B cell (primary cell): ENCODE measurements at regions not wholly inside any gene's neighbourhood (a gene's known extent, or its start where the extent isn't known, plus 50 kb on each side); places are given as distances from the start of the nearest gene placed in this dataset.

ENCODE experiments used
- ATAC-seq: fragments of 200-7000 bp; cut with Tn5 transposase; one replicate; pipeline ENCODE4 v1.10.0; 2021; ENCODE audit warnings: low read depth, mild to moderate bottlenecking, moderate number of reproducible peaks, moderate library complexity
- CTCF ChIA-PET: fragments of 350-600 bp; sonication (Branson Sonifier 250); formaldehyde crosslinking; loops from one replicate; lab custom pipeline; 2021; ENCODE audit warnings: antibody characterized with exemption, inconsistent platforms; lab: Charles Lee
- POLR2A ChIA-PET: fragments of 350-600 bp; sonication (Branson Sonifier 250); formaldehyde crosslinking; loops from one replicate; lab custom pipeline; 2021; ENCODE audit warnings: antibody characterized with exemption; lab: Charles Lee
- DNase-seq: peaks from one replicate; pipeline ENCODE4 v3.0.0; 2013
- H2AFZ ChIP-seq: 2 replicates; pipeline ENCODE4 v1.6.1; 2012; ENCODE audit warnings: mild to moderate bottlenecking, low read depth, low read length; ENCODE audit not compliant: insufficient read depth, poor library complexity, severe bottlenecking
- H3K27ac ChIP-seq, 2 donors: 1 replicate in 1 of 2; 2 replicates in 1 of 2; pipeline ENCODE4 v1.5.1; 2012 to 2013; ENCODE audit warnings: low read length in 2 of 2, mild to moderate bottlenecking in 2 of 2, moderate library complexity in 1 of 2
- H3K27me3 ChIP-seq, 4 experiments: fragments of 200-600 bp in 1 of 4; sonication (generic) in 1 of 4; replicated peaks in 1 of 4; 1 replicate in 2 of 4; 2 replicates in 2 of 4; pipeline versions ENCODE4 v1.6.1 to v1.7.0; 2013 to 2016; ENCODE audit warnings: low read length in 3 of 4, mild to moderate bottlenecking in 2 of 4, mixed read lengths in 1 of 4, moderate library complexity in 1 of 4; ENCODE audit not compliant: insufficient read depth in 4 of 4, control insufficient read depth in 3 of 4; ENCODE audit errors: control extremely low read depth in 1 of 4
- H3K36me3 ChIP-seq, 2 experiments: replicated peaks in 1 of 2; 1 replicate in 1 of 2; 2 replicates in 1 of 2; pipeline versions ENCODE4 v1.6.1 to v1.7.1; 2013; ENCODE audit warnings: low read length in 1 of 2; ENCODE audit not compliant: insufficient read depth in 2 of 2, control insufficient read depth in 1 of 2; ENCODE audit errors: control extremely low read depth in 1 of 2, extremely low read depth in 1 of 2
- H3K4me1 ChIP-seq, 2 donors: fragments of 200-600 bp in 1 of 2; sonication (generic) in 1 of 2; 1 replicate in 1 of 2; 2 replicates in 1 of 2; pipeline versions ENCODE4 v1.5.1 to v1.6.1; 2013 to 2017; ENCODE audit warnings: low read length in 2 of 2; ENCODE audit not compliant: control insufficient read depth in 2 of 2, insufficient read depth in 2 of 2
- H3K4me2 ChIP-seq: replicated peaks from 2 replicates; pipeline ENCODE3; 2012; ENCODE audit warnings: mild to moderate bottlenecking, low read depth, low read length; ENCODE audit not compliant: poor library complexity, severe bottlenecking
- H3K4me3 ChIP-seq, 5 experiments: fragments of 200-600 bp in 1 of 5; sonication (generic) in 1 of 5; 1 replicate in 3 of 5; 2 replicates in 2 of 5; pipeline versions ENCODE4 v1.5.1 to v1.7.0; 2011 to 2016; ENCODE audit warnings: low read length in 4 of 5, mild to moderate bottlenecking in 4 of 5, low read depth in 2 of 5, control low read depth in 1 of 5, moderate library complexity in 1 of 5; ENCODE audit not compliant: insufficient read depth in 1 of 5; ENCODE audit errors: control extremely low read depth in 1 of 5, extremely low read depth in 1 of 5
- H3K79me2 ChIP-seq: fragments of 200-600 bp; sonication (generic); one replicate; pipeline ENCODE4 v1.6.0; 2016; ENCODE audit warnings: low read length; ENCODE audit not compliant: control insufficient read depth, insufficient read depth
- H3K9ac ChIP-seq: fragments of 200-600 bp; sonication (generic); 2 replicates; pipeline ENCODE4 v1.6.1; 2017; ENCODE audit warnings: mild to moderate bottlenecking, low read length, moderate library complexity
- H3K9me3 ChIP-seq, 3 donors: one replicate each; pipeline versions ENCODE4 v1.6.1 to v1.7.1; 2013; ENCODE audit warnings: low read length in 2 of 3; ENCODE audit not compliant: control insufficient read depth in 2 of 3, insufficient read depth in 1 of 3; ENCODE audit errors: control extremely low read depth in 1 of 3
- H4K20me1 ChIP-seq: 2 replicates; pipeline ENCODE4 v1.6.0; 2012; ENCODE audit warnings: mild to moderate bottlenecking, low read length; ENCODE audit not compliant: insufficient read depth, control insufficient read depth, poor library complexity, severe bottlenecking
- H3K27ac Mint-ChIP-seq: one replicate; pipeline ENCODE4 v1.8.0; 2021; ENCODE audit warnings: mixed read lengths
- H3K27me3 Mint-ChIP-seq: one replicate; pipeline ENCODE4 v1.8.0; 2021; ENCODE audit warnings: mixed read lengths
- H3K4me1 Mint-ChIP-seq: one replicate; pipeline ENCODE4 v1.8.0; 2021; ENCODE audit warnings: mixed read lengths
- H3K4me3 Mint-ChIP-seq: one replicate; pipeline ENCODE4 v1.8.0; 2021; ENCODE audit warnings: mixed read lengths
- H3K9me3 Mint-ChIP-seq: one replicate; pipeline ENCODE4 v1.8.0; 2022; ENCODE audit warnings: mixed read lengths; ENCODE audit not compliant: insufficient read depth
- EZH2 ChIP-seq: IDR thresholded peaks from 2 replicates; pipeline ENCODE4 v1.6.1; 2012; ENCODE audit warnings: borderline replicate concordance, low read depth, mild to moderate bottlenecking, moderate library complexity, low read length; ENCODE audit not compliant: insufficient read depth, poor library complexity, severe bottlenecking
- WGBS: methylation state at CpG from one replicate; pipeline ENCODE4 v1.1.5; 2013; ENCODE audit warnings: missing lambda C conversion rate; ENCODE audit not compliant: insufficient coverage; 5-methylcytosine and 5-hydroxymethylcytosine counted together
- intact Hi-C: fragments of 100-400 bp; cut with micrococcal nuclease; formaldehyde crosslinking; loops from one replicate; pipeline ENCODE4 v1.10.0; 2022
- TF ChIP-seq, protein P1 (sequence below): fragments of 200-600 bp; IDR thresholded peaks from one replicate; pipeline ENCODE4 v1.8.0; 2022; ENCODE audit warnings: antibody characterized with exemption, mild to moderate bottlenecking

DNA sequence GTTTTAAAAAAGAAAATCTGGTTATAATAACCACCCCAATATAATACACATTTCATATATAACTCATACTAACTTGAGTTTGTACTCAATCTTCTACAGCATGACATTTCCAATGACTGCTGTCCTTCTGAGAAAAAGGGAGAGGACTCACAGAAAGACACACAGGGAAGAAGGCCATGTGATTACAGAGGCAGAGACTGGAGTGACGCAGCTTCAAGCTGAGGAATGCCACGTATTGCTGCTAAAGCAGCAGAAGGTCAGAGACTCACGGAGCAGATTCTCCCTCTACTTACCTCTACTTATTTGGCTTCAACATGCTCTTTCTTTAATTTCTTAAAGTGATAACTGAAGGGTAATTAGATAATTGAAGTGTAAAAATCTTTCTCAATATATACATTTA, 753.5 kb upstream of the PKDCC start:
- ATAC-seq (no peak), DNase-seq (no peak)
- Histone ChIP-seq H2AFZ (no peak overlapping the region), H3K27ac (no peak overlapping the region), H3K27me3 (no peaks in the 10 kb centered on the region), H3K36me3 (no peaks in the 10 kb centered on the region), H3K4me3 (no peak overlapping the region), H3K9me3 (peaks cover 0 to 1% (median 0%) of the 10 kb centered on the region in 3 donors), H3K79me2 (no peaks in the 10 kb centered on the region), H3K4me2 (no peak overlapping the region), H4K20me1 (no peaks in the 10 kb centered on the region), H3K4me1 (no peaks in the 10 kb centered on the region), H3K9ac (no peak overlapping the region)
- POLR2A ChIA-PET = no interaction called here
- no peak overlapping the region for H3K27ac Mint-ChIP-seq
- WGBS = no CpG with 5 or more reads among the region's 3 CpGs
- TF ChIP-seq, protein P1, sequence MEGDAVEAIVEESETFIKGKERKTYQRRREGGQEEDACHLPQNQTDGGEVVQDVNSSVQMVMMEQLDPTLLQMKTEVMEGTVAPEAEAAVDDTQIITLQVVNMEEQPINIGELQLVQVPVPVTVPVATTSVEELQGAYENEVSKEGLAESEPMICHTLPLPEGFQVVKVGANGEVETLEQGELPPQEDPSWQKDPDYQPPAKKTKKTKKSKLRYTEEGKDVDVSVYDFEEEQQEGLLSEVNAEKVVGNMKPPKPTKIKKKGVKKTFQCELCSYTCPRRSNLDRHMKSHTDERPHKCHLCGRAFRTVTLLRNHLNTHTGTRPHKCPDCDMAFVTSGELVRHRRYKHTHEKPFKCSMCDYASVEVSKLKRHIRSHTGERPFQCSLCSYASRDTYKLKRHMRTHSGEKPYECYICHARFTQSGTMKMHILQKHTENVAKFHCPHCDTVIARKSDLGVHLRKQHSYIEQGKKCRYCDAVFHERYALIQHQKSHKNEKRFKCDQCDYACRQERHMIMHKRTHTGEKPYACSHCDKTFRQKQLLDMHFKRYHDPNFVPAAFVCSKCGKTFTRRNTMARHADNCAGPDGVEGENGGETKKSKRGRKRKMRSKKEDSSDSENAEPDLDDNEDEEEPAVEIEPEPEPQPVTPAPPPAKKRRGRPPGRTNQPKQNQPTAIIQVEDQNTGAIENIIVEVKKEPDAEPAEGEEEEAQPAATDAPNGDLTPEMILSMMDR = no peak
- TF ChIP-seq EZH2 = no peak
- intact Hi-C loops = no loop called here
- H3K27me3 Mint-ChIP-seq = no peaks in the 10 kb centered on the region
- no peaks in the 10 kb centered on the region for H3K9me3 Mint-ChIP-seq
- H3K4me3 Mint-ChIP-seq = no peak overlapping the region
- CTCF ChIA-PET = no interaction called here
- no peaks in the 10 kb centered on the region for H3K4me1 Mint-ChIP-seq

DNA sequence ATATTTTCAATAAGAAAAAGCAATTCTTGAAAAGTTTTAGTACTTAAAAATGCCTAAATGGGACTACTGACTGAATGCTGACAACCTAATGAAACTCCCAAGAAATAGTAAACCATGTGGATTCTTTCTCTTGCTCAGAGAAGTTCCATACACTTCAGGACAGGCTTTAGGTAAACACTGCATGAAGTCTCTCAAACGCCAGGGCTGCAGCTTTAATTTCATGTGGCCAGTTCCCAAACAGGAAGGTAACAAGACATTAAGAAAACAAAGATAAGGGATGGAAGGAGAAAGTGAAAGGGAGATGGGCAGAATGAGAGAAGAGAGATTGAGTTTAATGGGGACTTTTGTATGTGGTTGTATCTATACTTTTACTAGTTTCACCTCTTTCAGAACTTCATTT, 734.7 kb upstream of the PKDCC start:
- CTCF ChIA-PET = no interaction called here
- no peaks in the 10 kb centered on the region for H4K20me1 ChIP-seq
- H3K79me2 ChIP-seq = no peaks in the 10 kb centered on the region
- WGBS = no CpG with 5 or more reads among the region's 1 CpG
- no peaks in the 10 kb centered on the region for H3K27me3 Mint-ChIP-seq
- no peaks in the 10 kb centered on the region for H3K4me1 Mint-ChIP-seq
- no peaks in the 10 kb centered on the region for H3K9me3 Mint-ChIP-seq
- no peak overlapping the region for H3K9ac ChIP-seq
- intact Hi-C loops = no loop called here
- no peak overlapping the region for H3K4me3 ChIP-seq
- no peak overlapping the region for H3K27ac Mint-ChIP-seq
- no peaks in the 10 kb centered on the region for H3K4me1 ChIP-seq
- no peaks in the 10 kb centered on the region for H3K36me3 ChIP-seq
- ATAC-seq (no peak), DNase-seq (no peak)
- no peak overlapping the region for H3K4me2 ChIP-seq
- no peaks in the 10 kb centered on the region for H3K9me3 ChIP-seq
- H2AFZ ChIP-seq = no peak overlapping the region
- H3K4me3 Mint-ChIP-seq = no peak overlapping the region
- POLR2A ChIA-PET = no interaction called here
- no peaks in the 10 kb centered on the region for H3K27me3 ChIP-seq
- TF ChIP-seq EZH2 = no peak
- TF ChIP-seq, protein P1 = no peak
- no peak overlapping the region for H3K27ac ChIP-seq
